HEK293 (cell line): ENCODE measurements at regions not wholly inside any gene's neighbourhood (a gene's known extent, or its start where the extent isn't known, plus 50 kb on each side); places are given as distances from the start of the nearest gene placed in this dataset.

ENCODE experiments used
- CTCF ChIA-PET: fragments of 350-600 bp; formaldehyde crosslinking; extraction: SDS; loops from one replicate; lab custom pipeline; 2021; ENCODE audit warnings: antibody characterized with exemption; lab: Yijun Ruan, JAX
- POLR2A ChIA-PET: fragments of 300-600 bp; formaldehyde crosslinking; extraction: SDS; loops from one replicate; lab custom pipeline; 2020; ENCODE audit warnings: antibody characterized with exemption, inconsistent platforms; lab: Yijun Ruan, JAX
- H3K27ac ChIP-seq: fragments of 200-500 bp; sonication (Bioruptor generic); 2 replicates; pipeline ENCODE4 v1.5.1; 2014; ENCODE audit warnings: low read depth, low read length, control low read depth, inconsistent platforms; ENCODE audit errors: extremely low read depth
- H3K36me3 ChIP-seq, 2 experiments: fragments of 200-500 bp in 1 of 2; sonication (Bioruptor generic) in 1 of 2; 1 replicate in 1 of 2; 2 replicates in 1 of 2; pipeline ENCODE4 v1.5.1; 2014 to 2017; ENCODE audit warnings: inconsistent platforms in 2 of 2, low read length in 2 of 2; ENCODE audit not compliant: control insufficient read depth in 2 of 2, insufficient read depth in 1 of 2
- H3K4me1 ChIP-seq: fragments of 200-500 bp; sonication (Bioruptor generic); 2 replicates; pipeline ENCODE4 v1.5.1; 2014; ENCODE audit warnings: mild to moderate bottlenecking, low read length, inconsistent platforms; ENCODE audit not compliant: control insufficient read depth, insufficient read depth
- H3K4me3 ChIP-seq: 2 replicates; pipeline ENCODE4 v1.5.1; 2011; ENCODE audit warnings: low read depth, mild to moderate bottlenecking, control low read depth, low read length, moderate library complexity
- H3K9me3 ChIP-seq: fragments of 200-500 bp; sonication (Bioruptor generic); 2 replicates; pipeline ENCODE4 v1.5.1; 2014; ENCODE audit warnings: low read depth, low read length, inconsistent platforms; ENCODE audit not compliant: control insufficient read depth, insufficient read depth
- GLIS2 ChIP-seq: fragments of 450-650 bp; formaldehyde crosslinking; IDR thresholded peaks from 2 replicates; pipeline ENCODE4 v1.5.1; 2016; ENCODE audit warnings: missing biosample characterization, missing genetic modification characterization
- KLF1 ChIP-seq: fragments of 450-650 bp; formaldehyde crosslinking; IDR thresholded peaks from 2 replicates; pipeline ENCODE4 v1.5.1; 2016; ENCODE audit warnings: missing biosample characterization, missing genetic modification characterization
- RBAK ChIP-seq: fragments of 450-650 bp; formaldehyde crosslinking; IDR thresholded peaks from 2 replicates; pipeline ENCODE4 v1.5.1; 2016; ENCODE audit warnings: missing biosample characterization, missing genetic modification characterization
- REPIN1 ChIP-seq: fragments of 450-650 bp; formaldehyde crosslinking; IDR thresholded peaks from 2 replicates; pipeline ENCODE4 v1.5.1; 2017; ENCODE audit warnings: missing biosample characterization, missing genetic modification characterization, low read depth
- ZBTB17 ChIP-seq: fragments of 450-650 bp; formaldehyde crosslinking; IDR thresholded peaks from 2 replicates; pipeline ENCODE4 v1.5.1; 2016; ENCODE audit warnings: missing biosample characterization, missing genetic modification characterization
- ZBTB21 ChIP-seq: fragments of 450-650 bp; formaldehyde crosslinking; IDR thresholded peaks from 2 replicates; pipeline ENCODE4 v1.5.1; 2017; ENCODE audit warnings: missing biosample characterization, missing genetic modification characterization
- ZNF140 ChIP-seq: fragments of 450-650 bp; formaldehyde crosslinking; IDR thresholded peaks from 2 replicates; pipeline ENCODE4 v1.5.1; 2016; ENCODE audit warnings: missing biosample characterization, missing genetic modification characterization
- ZNF169 ChIP-seq: fragments of 450-650 bp; formaldehyde crosslinking; IDR thresholded peaks from 2 replicates; pipeline ENCODE4 v1.5.1; 2016; ENCODE audit warnings: missing biosample characterization, missing genetic modification characterization
- ZNF175 ChIP-seq: fragments of 450-650 bp; formaldehyde crosslinking; IDR thresholded peaks from 2 replicates; pipeline ENCODE4 v1.5.1; 2016; ENCODE audit warnings: missing biosample characterization, missing genetic modification characterization
- ZNF214 ChIP-seq: fragments of 450-650 bp; formaldehyde crosslinking; IDR thresholded peaks from 2 replicates; pipeline ENCODE4 v1.5.1; 2017; ENCODE audit warnings: missing biosample characterization, mild to moderate bottlenecking, missing genetic modification characterization, borderline replicate concordance
- ZNF266 ChIP-seq: fragments of 450-650 bp; formaldehyde crosslinking; IDR thresholded peaks from 2 replicates; pipeline ENCODE4 v1.5.1; 2016; ENCODE audit warnings: missing biosample characterization, missing genetic modification characterization, low read depth
- ZNF324 ChIP-seq: fragments of 450-650 bp; formaldehyde crosslinking; IDR thresholded peaks from 2 replicates; pipeline ENCODE4 v1.5.1; 2016; ENCODE audit warnings: missing biosample characterization, missing genetic modification characterization
- ZNF391 ChIP-seq: fragments of 450-650 bp; formaldehyde crosslinking; IDR thresholded peaks from 2 replicates; pipeline ENCODE4 v1.5.1; 2016; ENCODE audit warnings: low read depth, missing biosample characterization, missing genetic modification characterization, borderline replicate concordance
- ZNF398 ChIP-seq: fragments of 450-650 bp; formaldehyde crosslinking; IDR thresholded peaks from 2 replicates; pipeline ENCODE4 v1.5.1; 2017; ENCODE audit warnings: missing biosample characterization, missing genetic modification characterization
- ZNF48 ChIP-seq: fragments of 450-650 bp; formaldehyde crosslinking; IDR thresholded peaks from 2 replicates; pipeline ENCODE4 v1.5.1; 2016; ENCODE audit warnings: missing biosample characterization, missing genetic modification characterization
- ZNF488 ChIP-seq: fragments of 450-650 bp; formaldehyde crosslinking; IDR thresholded peaks from 2 replicates; pipeline ENCODE4 v1.5.1; 2016; ENCODE audit warnings: missing biosample characterization, missing genetic modification characterization
- ZNF544 ChIP-seq: fragments of 450-650 bp; formaldehyde crosslinking; IDR thresholded peaks from 2 replicates; pipeline ENCODE4 v1.5.0; 2017; ENCODE audit warnings: missing biosample characterization, missing genetic modification characterization
- ZNF624 ChIP-seq: fragments of 450-650 bp; formaldehyde crosslinking; IDR thresholded peaks from 2 replicates; pipeline ENCODE4 v1.5.1; 2017; ENCODE audit warnings: missing biosample characterization, missing genetic modification characterization
- ZNF626 ChIP-seq: fragments of 450-650 bp; sonication (Bioruptor Pico); formaldehyde crosslinking; IDR thresholded peaks from 2 replicates; pipeline ENCODE4 v1.5.1; 2018; ENCODE audit warnings: missing biosample characterization, missing genetic modification characterization, inconsistent platforms
- ZNF639 ChIP-seq: fragments of 450-650 bp; formaldehyde crosslinking; IDR thresholded peaks from 2 replicates; pipeline ENCODE4 v1.5.1; 2016; ENCODE audit warnings: missing biosample characterization, missing genetic modification characterization
- ZNF660 ChIP-seq: fragments of 450-650 bp; IDR thresholded peaks from 2 replicates; pipeline ENCODE4 v1.5.1; 2018; ENCODE audit warnings: missing biosample characterization, mild to moderate bottlenecking, missing genetic modification characterization
- ZNF670 ChIP-seq: fragments of 450-650 bp; formaldehyde crosslinking; IDR thresholded peaks from 2 replicates; pipeline ENCODE4 v1.5.1; 2016; ENCODE audit warnings: missing biosample characterization, missing genetic modification characterization, low read depth
- ZNF785 ChIP-seq: fragments of 450-650 bp; formaldehyde crosslinking; IDR thresholded peaks from 2 replicates; pipeline ENCODE4 v1.5.1; 2016; ENCODE audit warnings: missing biosample characterization, missing genetic modification characterization
- ZNF837 ChIP-seq: fragments of 450-650 bp; formaldehyde crosslinking; IDR thresholded peaks from 2 replicates; pipeline ENCODE4 v1.5.1; 2016; ENCODE audit warnings: missing biosample characterization, missing genetic modification characterization

- Histone ChIP-seq H3K4me3 (no peak overlapping the region), H3K27ac (no peak overlapping the region), H3K9me3 (no peaks in the 10 kb centered on the region), H3K36me3 (no peaks in the 10 kb centered on the region), H3K4me1 (no peaks in the 10 kb centered on the region)
- ChIA-PET POLR2A (no interaction called here), CTCF (interaction anchor here (1.5 kb wide), 1 partner anchor 13 kb away, joined by 4 read pairs; no protein-coding TSS in a partner anchor)
- TF ChIP-seq ZNF140 (tag by site-specific recombination) = no peak
- no peak for TF ChIP-seq ZNF324 (tag by site-specific recombination)
- TF ChIP-seq RBAK = no peak
- TF ChIP-seq ZNF624 (tag by site-specific recombination) = no peak
- TF ChIP-seq ZNF488 (tag by site-specific recombination) = no peak
These were observed 77.1 kb upstream of the UGP2 start for GRCh38 chr2:63764630-63765029.

GRCh38 chr2:63765117-63765516 is 76.6 kb upstream of the UGP2 start:
- Histone ChIP-seq H3K36me3 (no peaks in the 10 kb centered on the region), H3K27ac (no peak overlapping the region), H3K4me1 (no peaks in the 10 kb centered on the region), H3K4me3 (no peak overlapping the region), H3K9me3 (no peaks in the 10 kb centered on the region)
- POLR2A ChIA-PET = interaction anchor here (0.6 kb wide), 1 partner anchor 49 kb away, joined by 3 read pairs; no protein-coding TSS in a partner anchor
- CTCF ChIA-PET = interaction anchor here (0.8 to 1.5 kb wide), 2 partner anchors 13 to 21 kb away, joined by 3 to 4 read pairs; no protein-coding TSS in a partner anchor
- TF ChIP-seq ZNF391 (tag by site-specific recombination) (no peak), ZNF266 (tag by site-specific recombination) (no peak), ZNF626 (tag by site-specific recombination) (no peak), REPIN1 (no peak), ZNF544 (no peak), GLIS2 (no peak), KLF1 (tag by site-specific recombination) (no peak), ZBTB17 (tag by site-specific recombination) (no peak), ZNF837 (no peak), ZNF48 (tag by site-specific recombination) (no peak), ZNF398 (tag by site-specific recombination) (no peak), ZNF670 (tag by site-specific recombination) (no peak), ZNF169 (tag by site-specific recombination) (no peak), ZNF214 (tag by site-specific recombination) (no peak), ZNF660 (tag by site-specific recombination) (no peak), ZBTB21 (tag by site-specific recombination) (no peak), ZNF785 (no peak), ZNF639 (no peak), ZNF175 (no peak)
